22Rv1 (cell line): ENCODE measurements at regions not wholly inside any gene's neighbourhood (a gene's known extent, or its start where the extent isn't known, plus 50 kb on each side); places are given as distances from the start of the nearest gene placed in this dataset.

Experiments
- H3K27ac ChIP-seq: fragments of 450-650 bp; 2 replicates; pipeline ENCODE4 v1.5.1; 2017
- ZFX ChIP-seq: fragments of 450-650 bp; IDR thresholded peaks from 2 replicates; pipeline ENCODE4 v1.6.1; 2017; ENCODE audit warnings: antibody characterized with exemption, borderline replicate concordance
- TF ChIP-seq, protein P1 (sequence below): fragments of 450-650 bp; IDR thresholded peaks from 2 replicates; pipeline ENCODE4 v1.5.1; 2017; ENCODE audit warnings: mild to moderate bottlenecking

DNA sequence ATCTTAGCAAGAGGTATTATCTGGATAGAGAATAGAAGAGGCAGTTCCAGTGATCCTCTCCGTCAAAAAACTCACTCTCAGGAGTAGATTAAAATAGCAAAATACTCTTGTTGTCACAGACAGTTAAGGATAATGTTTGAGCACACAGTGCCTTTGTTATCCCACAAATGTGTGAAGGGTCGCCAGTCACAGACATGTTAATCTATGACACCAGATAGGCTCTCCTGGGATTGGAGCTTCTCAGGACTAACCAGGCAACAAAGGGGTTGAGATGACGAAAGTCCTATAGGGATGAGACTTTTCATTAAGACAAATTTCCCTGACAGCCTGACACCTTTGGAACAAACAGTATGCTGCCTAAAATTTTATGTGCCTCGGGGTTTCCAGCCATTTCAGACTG is 1947.1 kb downstream of the OLFM4 start:
- H3K27ac ChIP-seq: no peak overlapping the region
- TF ChIP-seq, protein P1, sequence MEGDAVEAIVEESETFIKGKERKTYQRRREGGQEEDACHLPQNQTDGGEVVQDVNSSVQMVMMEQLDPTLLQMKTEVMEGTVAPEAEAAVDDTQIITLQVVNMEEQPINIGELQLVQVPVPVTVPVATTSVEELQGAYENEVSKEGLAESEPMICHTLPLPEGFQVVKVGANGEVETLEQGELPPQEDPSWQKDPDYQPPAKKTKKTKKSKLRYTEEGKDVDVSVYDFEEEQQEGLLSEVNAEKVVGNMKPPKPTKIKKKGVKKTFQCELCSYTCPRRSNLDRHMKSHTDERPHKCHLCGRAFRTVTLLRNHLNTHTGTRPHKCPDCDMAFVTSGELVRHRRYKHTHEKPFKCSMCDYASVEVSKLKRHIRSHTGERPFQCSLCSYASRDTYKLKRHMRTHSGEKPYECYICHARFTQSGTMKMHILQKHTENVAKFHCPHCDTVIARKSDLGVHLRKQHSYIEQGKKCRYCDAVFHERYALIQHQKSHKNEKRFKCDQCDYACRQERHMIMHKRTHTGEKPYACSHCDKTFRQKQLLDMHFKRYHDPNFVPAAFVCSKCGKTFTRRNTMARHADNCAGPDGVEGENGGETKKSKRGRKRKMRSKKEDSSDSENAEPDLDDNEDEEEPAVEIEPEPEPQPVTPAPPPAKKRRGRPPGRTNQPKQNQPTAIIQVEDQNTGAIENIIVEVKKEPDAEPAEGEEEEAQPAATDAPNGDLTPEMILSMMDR: no peak
- TF ChIP-seq ZFX: no peak

DNA sequence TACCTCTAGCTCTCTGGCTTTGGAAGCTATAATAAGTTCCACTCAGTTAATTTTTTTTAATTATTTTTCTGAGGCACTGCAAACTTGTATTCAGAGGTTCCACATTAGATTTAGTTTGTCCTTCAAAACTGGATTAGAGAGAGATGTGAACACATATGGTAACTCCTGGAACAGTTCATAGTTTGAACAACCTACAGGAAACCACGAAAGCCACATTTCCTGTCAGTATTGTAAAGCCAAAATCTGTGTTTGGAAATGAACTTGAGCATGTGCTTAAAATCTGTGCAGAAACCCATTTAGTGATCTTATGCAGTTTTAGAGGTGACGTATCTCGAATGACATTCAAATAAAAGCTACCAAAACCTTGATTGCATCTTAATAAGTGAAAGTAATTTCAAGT is 1952.0 kb downstream of the OLFM4 start:
- H3K27ac ChIP-seq: no peak overlapping the region
- no peak for TF ChIP-seq ZFX
- TF ChIP-seq, protein P1: no peak

GRCh38 chr13:54989418-54989817 is 1960.8 kb downstream of the OLFM4 start:
- TF ChIP-seq ZFX: no peak
- TF ChIP-seq, protein P1: no peak
- no peak overlapping the region for H3K27ac ChIP-seq

DNA sequence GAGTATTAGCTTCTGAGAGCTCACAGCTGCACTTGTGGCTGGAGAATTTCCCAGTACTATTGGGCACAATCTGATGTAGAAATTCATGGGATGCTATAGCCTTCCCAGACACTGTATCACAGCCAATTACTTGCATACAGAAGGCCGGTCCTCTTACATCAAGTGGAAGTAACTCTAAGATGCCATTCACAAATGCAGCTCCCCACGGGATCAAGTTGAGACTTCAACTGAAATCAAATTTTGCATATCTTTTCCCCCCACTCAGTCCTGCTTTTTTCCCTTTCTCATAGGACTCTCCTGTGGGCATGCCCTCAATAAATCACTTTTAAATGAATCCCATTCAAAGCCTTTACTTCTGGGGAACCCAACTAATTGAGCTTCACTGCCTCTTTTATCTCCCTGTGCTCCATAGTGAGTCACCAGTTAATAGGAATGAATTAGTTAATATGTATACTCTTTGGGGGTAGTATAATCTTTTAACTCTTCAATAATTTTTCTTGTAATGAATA is 1970.8 kb downstream of the OLFM4 start:
- TF ChIP-seq, protein P1: no peak
- TF ChIP-seq ZFX: no peak

GRCh38 chr13:55000043-55000442 is 1971.4 kb downstream of the OLFM4 start:
- TF ChIP-seq ZFX: no peak
- TF ChIP-seq, protein P1: no peak
- no peak overlapping the region for H3K27ac ChIP-seq

More for the DNA sequence above, 1970.8 kb downstream of the OLFM4 start:
- H3K27ac ChIP-seq: no peak overlapping the region

DNA sequence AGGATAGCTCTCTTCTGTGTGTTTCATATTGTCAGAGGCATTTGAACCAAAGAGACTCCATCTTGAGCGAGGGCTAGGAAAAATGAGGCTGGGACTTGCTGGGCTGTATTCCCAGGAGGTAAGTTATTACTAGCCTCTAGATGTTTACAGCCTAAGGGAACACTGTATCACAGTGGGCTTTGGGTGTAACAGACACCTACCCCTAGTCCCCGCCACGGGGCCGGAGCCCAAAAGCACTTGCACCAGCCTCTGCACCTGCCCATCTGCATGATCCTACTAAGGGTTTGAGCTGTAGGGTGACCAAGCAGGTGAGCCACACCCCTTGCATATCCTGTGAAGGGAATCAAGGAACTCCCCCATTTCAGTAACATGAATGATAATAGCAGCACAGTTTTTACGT is 1972.2 kb downstream of the OLFM4 start:
- no peak overlapping the region for H3K27ac ChIP-seq
- TF ChIP-seq, protein P1: no peak
- TF ChIP-seq ZFX: no peak

- TF ChIP-seq ZFX: no peak
- TF ChIP-seq, protein P1: no peak
- no peak overlapping the region for H3K27ac ChIP-seq
These were observed 1973.3 kb downstream of the OLFM4 start for GRCh38 chr13:55001881-55002280.
